Left ventricle myocardium superior (tissue), 1 donor: ENCODE measurements at regions not wholly inside any gene's neighbourhood (a gene's known extent, or its start where the extent isn't known, plus 50 kb on each side); places are given as distances from the start of the nearest gene placed in this dataset.
"Not testable (repeated sequence)": the region's sequence is repeated elsewhere in the genome, so short reads cannot be mapped to it uniquely, and the experiment has no call there.

Source experiments
- ATAC-seq: fragments of 200-7000 bp; cut with Tn5 transposase; one replicate; pipeline ENCODE4 v1.9.1; 2020; ENCODE audit warnings: mild to moderate bottlenecking, moderate library complexity
- DNase-seq: peaks from one replicate; pipeline ENCODE4 v3.0.0-alpha.2; 2020
- intact Hi-C: fragments of 100-400 bp; cut with micrococcal nuclease; formaldehyde crosslinking; loops from one replicate; pipeline ENCODE4 v1.11.0; 2022
- donor health status: DM: no; HTN: yes; CAD: no; lungs with severe emphysema.

GRCh38 chr1:190762325-190762724, 284.7 kb upstream of the BRINP3 start:
- DNase-seq (no peak), ATAC-seq (no peak)
- intact Hi-C loops, result no loop called here

- DNase-seq (no peak), ATAC-seq (no peak)
- intact Hi-C loops, result no loop called here
Observed at GRCh38 chr1:190792873-190793272, 315.2 kb upstream of the BRINP3 start.

DNA sequence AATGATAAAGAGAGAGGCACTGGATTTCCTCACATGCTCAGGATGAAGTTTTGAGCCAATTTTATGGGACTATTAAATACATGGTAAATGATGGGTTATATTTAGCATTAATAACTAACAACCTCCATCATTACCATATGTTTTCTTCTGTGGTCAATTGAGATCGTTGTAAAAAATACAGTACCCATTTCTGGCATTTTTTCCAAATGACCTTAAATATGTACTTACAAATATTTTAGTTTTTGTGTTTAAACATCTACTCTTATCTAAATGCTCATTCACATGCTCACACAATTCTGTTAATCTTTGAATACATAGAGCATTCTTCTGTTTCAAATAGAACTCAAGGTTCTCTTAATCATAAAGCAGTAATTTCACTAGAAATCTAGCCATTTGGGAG, 330.0 kb upstream of the BRINP3 start:
- no peak for ATAC-seq
- no peak for DNase-seq
- intact Hi-C loops, result no loop called here

- no peak for ATAC-seq
- intact Hi-C loops, result no loop called here
- DNase-seq, result no peak
Observed at GRCh38 chr1:190808035-190808434, 330.4 kb upstream of the BRINP3 start.

- DNase-seq (no peak), ATAC-seq (no peak)
- intact Hi-C loops, result no loop called here
Observed at GRCh38 chr1:190809312-190809711, 331.6 kb upstream of the BRINP3 start.

- intact Hi-C loops, result no loop called here
- ATAC-seq (no peak), DNase-seq (no peak)
Observed at GRCh38 chr1:190812996-190813395, 335.3 kb upstream of the BRINP3 start.

DNA sequence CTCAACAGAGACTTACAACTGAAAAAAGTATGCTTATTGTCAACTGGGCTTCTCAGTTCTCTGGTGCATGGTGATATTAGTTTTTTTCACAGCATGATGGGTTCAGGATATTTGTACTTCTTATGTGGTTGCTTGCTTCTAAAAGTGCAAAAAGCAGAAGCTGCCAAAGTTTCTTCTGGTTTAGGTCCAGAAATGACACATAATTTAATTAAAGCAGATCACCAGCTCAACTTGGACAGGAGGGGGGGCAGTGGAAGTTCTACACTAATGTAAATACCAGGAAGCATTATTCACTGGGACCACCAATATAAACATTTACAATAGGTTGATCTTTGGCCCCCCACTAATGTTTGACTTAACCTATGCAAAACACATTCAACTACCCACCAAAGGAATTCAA, 354.8 kb upstream of the BRINP3 start:
- no peak for ATAC-seq
- DNase-seq, result no peak
- intact Hi-C loops, result no loop called here

GRCh38 chr1:190835658-190836057, 358.0 kb upstream of the BRINP3 start:
- DNase-seq, result no peak
- intact Hi-C loops, result no loop called here

DNA sequence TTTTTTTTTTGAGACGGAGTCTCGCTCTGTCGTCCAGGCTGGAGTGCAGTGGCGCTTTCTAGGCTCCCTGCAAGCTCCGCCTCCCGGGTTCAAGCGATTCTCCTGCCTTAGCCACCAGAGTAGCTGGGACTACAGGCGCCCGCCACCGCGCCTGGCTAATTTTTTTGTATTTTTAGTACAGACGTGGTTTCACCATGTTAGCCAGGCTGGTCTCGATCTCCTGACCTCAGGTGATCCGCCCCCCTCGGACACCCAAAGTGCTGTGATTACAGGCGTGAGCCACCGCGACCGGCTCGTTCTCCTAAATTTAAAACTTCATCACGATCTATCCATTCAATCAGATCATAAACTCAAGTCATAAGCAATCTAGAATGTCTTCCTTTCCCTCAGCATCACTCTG, 359.5 kb upstream of the BRINP3 start:
- intact Hi-C loops, DNase-seq, ATAC-seq: not testable (repeated sequence)

More at GRCh38 chr1:190835658-190836057, 358.0 kb upstream of the BRINP3 start:
- ATAC-seq, result no peak

GRCh38 chr1:190837888-190838287, 360.2 kb upstream of the BRINP3 start:
- ATAC-seq (no peak), DNase-seq (no peak)
- intact Hi-C loops, result no loop called here

DNA sequence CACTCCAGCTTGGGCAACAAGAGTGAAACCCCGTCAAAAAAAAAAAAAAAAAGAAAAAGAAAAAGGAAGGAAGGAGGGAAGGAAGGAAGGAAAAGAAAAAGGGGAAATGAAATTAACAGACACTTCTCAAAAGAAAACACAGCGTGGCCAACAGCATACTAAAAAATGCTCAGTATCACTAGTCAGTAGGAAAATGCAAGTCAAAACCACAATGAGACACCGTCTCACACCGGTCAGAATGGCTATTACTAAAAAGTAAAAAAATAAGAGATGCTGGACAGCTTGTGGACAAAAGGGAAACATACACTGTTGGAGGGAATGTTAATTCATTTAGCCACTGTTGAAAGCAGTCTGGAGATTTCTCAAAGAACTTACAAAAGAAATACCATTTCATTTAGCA, 369.5 kb upstream of the BRINP3 start:
- DNase-seq (no peak), ATAC-seq (no peak)
- intact Hi-C loops, result no loop called here

DNA sequence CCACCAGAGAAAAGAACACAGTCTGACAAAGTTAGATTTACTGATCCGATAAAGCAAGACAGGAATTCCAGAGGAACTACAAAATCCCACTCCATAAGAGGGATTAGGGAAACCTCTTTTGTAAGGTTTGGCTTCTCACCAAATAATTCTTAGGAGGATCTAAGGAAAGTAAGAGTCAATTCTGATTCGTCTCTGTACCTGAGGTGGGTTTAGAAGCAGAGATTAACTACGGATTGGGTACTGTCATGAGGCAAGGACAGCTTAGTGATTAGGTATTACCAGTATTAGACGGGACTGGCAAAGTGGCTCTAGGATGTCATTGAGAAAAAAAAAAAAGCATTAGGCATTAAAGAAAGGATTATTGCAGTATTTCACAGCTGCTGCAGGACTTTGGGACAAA, 371.7 kb upstream of the BRINP3 start:
- DNase-seq (no peak), ATAC-seq (no peak)
- intact Hi-C loops, result no loop called here

DNA sequence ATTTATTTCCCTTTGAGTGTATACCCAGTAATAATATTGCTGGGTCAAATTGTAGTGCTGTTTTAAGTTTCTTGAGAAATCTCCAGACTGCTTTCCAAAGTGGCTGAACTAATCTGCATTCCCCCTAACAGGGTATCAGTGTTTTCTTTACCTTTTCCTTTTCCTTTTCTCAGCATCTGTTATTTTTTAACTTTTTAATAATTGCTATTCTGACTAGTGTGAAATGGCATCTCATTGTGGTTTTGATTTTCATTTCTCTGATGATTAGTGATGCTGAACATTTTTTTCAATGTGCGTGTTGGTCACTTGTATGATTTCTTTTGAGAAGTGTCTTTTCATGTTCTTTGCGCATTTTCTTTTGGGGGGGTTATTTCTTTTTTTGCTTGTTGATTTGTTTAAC, 374.9 kb upstream of the BRINP3 start:
- intact Hi-C loops, result no loop called here
- DNase-seq (no peak), ATAC-seq (no peak)

- intact Hi-C loops, result no loop called here
Observed at GRCh38 chr1:190858140-190858539, 380.5 kb upstream of the BRINP3 start.

DNA sequence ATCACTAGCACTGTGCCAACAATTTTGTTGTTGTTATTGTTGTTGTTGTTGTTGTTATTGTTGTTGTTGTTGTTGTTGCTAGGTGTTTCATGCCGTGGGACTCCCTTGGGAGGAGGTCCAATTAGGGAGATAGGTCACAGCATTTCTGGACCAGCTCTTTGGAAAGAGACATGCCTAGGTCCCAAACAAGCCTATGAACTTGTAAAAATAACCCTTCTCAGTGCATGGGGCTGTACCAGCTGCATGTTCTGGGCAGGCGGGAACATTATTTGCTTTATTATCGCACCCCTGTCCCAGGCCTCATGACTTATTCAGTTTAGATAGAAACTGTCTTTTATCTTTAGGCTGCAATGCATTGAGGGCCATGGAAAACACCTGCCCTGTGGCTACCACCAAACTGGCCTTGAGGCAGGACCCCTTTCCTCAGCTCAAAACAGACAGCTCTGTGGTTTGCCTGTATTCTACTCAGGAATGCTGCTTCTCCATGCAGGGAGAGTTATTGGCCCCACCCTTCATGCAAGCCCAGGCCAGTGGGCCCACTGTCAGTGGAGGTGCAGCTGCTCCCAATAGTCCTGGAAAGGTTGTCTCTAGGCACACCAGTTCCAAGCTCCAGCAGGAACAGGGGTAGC, 386.5 kb upstream of the BRINP3 start:
- ATAC-seq (no peak), DNase-seq (no peak)
- intact Hi-C loops, result no loop called here

More at GRCh38 chr1:190858140-190858539, 380.5 kb upstream of the BRINP3 start:
- no peak for ATAC-seq
- DNase-seq, result no peak

DNA sequence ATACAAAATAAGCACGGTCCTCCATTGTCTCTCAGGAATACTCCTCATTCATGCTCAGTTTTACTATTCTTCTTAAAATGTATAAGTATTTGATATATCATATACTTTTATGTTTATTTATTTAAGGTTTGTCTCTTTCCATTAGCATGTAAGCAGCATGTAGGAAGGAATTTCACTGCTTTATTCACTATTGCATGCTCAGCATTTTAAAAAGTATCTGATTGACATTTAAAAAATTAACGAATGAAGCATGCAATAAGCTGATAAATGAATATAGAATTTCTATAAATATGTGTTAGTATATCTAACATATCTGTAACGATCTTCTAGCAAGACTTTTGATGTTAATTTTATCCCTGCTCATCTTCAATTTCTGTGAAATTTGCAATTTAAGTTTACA, 402.7 kb upstream of the BRINP3 start:
- intact Hi-C loops, result no loop called here

GRCh38 chr1:190881064-190881463, 403.4 kb upstream of the BRINP3 start:
- DNase-seq, result no peak
- intact Hi-C loops, result no loop called here
- ATAC-seq, result no peak

More for the DNA sequence above, 402.7 kb upstream of the BRINP3 start:
- no peak for DNase-seq
- no peak for ATAC-seq

- ATAC-seq (no peak), DNase-seq (no peak)
- intact Hi-C loops, result no loop called here
Observed at GRCh38 chr1:190897233-190897632, 419.6 kb upstream of the BRINP3 start.

GRCh38 chr1:190904091-190904695, 426.5 kb upstream of the BRINP3 start:
- ATAC-seq (no peak), DNase-seq (no peak)
- intact Hi-C loops, result no loop called here

DNA sequence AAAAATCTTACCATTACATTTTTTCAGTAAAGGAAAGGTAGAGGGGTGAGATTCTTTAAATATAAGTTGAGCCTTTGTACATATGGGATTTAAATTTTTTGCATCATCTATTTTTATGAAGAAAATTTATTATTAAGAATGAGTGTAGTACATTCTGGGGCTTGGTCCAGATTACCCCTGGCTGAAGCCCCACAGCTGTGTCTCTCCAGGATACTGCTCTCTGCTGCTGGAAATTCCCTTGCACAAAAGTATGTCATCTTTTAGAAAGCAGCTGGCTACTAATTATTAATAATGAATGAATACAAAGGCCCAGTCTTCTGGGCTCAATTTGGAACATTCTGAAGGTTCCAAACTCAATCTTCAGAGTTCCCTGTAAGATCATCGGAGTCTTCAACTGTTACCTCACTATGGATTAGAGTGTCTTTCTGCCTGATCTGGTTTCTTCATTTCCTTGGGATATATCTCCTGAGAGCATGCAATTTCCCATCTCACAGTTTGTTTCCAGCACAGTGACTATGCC, 428.6 kb upstream of the BRINP3 start:
- DNase-seq (no peak), ATAC-seq (no peak)
- intact Hi-C loops, result no loop called here

GRCh38 chr1:190908246-190908645, 430.6 kb upstream of the BRINP3 start:
- intact Hi-C loops, result no loop called here
- DNase-seq (no peak), ATAC-seq (no peak)
